A549 (cell line): ENCODE measurements at regions not wholly inside any gene's neighbourhood (a gene's known extent, or its start where the extent isn't known, plus 50 kb on each side); places are given as distances from the start of the nearest gene placed in this dataset.

ENCODE experiments used
- CBX8 ChIP-seq: fragments of 200-600 bp; sonication (generic); IDR thresholded peaks from 2 replicates; pipeline ENCODE4 v1.6.1; 2016
- NFE2L2 ChIP-seq: fragments of 150-350 bp; conservative IDR thresholded peaks from 2 replicates; pipeline ENCODE4 v1.6.1; 2014; ENCODE audit warnings: low read length
- POLR2A ChIP-seq: IDR thresholded peaks from 2 replicates; pipeline ENCODE4 v1.6.1; 2012; ENCODE audit warnings: mild to moderate bottlenecking, low read length
- RAD21 ChIP-seq, 2 experiments: fragments of >200 bp in 1 of 2; sonication (Bioruptor Twin) in 1 of 2; formaldehyde crosslinking in 1 of 2; IDR thresholded peaks in 1 of 2; conservative IDR thresholded peaks in 1 of 2; 2 replicates in 1 of 2; 3 replicates in 1 of 2; pipeline ENCODE4 v1.6.1; 2012 to 2018; ENCODE audit warnings: inconsistent platforms in 1 of 2
- TF ChIP-seq, protein P1 (sequence below): IDR thresholded peaks from 2 replicates; pipeline ENCODE4 v1.6.1; 2012
- TF ChIP-seq, protein P2 (sequence below): fragments of >200 bp; sonication (Bioruptor Twin); formaldehyde crosslinking; IDR thresholded peaks from 3 replicates; pipeline ENCODE4 v1.5.1; 2016
- TF ChIP-seq, protein P3 (sequence below): fragments of 200-600 bp; sonication (generic); IDR thresholded peaks from 2 replicates; pipeline ENCODE4 v1.6.1; 2016; ENCODE audit warnings: antibody characterized with exemption, mild to moderate bottlenecking, moderate library complexity
- TF ChIP-seq, protein P4 (sequence below): IDR thresholded peaks from 2 replicates; pipeline ENCODE4 v1.6.1; 2012

DNA sequence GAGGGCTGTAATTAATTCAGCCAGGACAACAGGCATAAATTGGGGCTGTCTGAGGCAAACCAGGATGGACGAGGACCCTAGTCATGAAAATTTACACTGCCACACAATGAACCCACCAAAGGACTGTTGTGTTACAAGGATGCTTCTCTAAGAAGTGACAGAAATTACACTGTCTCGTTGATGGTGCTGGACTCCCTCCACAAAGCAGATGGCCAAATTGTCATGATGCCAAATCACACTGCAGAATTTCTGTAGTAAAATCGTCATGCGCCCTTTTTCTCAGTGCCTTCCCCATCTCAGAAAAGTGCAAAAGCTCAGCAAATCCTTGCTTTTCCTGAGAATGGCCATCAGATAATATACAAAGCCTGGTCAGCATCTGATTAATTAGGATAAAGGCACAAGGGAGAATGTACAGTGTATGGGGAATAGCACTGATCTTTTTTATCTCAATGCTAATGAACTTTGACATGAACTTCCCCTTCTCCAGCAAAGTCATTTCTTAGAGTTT, 545.8 kb downstream of the CSNK1G3 start:
- TF ChIP-seq, protein P1, sequence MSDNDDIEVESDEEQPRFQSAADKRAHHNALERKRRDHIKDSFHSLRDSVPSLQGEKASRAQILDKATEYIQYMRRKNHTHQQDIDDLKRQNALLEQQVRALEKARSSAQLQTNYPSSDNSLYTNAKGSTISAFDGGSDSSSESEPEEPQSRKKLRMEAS = no peak
- no peak for TF ChIP-seq RAD21 (conservative IDR thresholded peaks at IDR 0.05 in 1 of 2, IDR thresholded peaks at IDR 0.05 in 1 of 2)
- TF ChIP-seq, protein P2, sequence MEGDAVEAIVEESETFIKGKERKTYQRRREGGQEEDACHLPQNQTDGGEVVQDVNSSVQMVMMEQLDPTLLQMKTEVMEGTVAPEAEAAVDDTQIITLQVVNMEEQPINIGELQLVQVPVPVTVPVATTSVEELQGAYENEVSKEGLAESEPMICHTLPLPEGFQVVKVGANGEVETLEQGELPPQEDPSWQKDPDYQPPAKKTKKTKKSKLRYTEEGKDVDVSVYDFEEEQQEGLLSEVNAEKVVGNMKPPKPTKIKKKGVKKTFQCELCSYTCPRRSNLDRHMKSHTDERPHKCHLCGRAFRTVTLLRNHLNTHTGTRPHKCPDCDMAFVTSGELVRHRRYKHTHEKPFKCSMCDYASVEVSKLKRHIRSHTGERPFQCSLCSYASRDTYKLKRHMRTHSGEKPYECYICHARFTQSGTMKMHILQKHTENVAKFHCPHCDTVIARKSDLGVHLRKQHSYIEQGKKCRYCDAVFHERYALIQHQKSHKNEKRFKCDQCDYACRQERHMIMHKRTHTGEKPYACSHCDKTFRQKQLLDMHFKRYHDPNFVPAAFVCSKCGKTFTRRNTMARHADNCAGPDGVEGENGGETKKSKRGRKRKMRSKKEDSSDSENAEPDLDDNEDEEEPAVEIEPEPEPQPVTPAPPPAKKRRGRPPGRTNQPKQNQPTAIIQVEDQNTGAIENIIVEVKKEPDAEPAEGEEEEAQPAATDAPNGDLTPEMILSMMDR = no peak
- TF ChIP-seq, protein P3, sequence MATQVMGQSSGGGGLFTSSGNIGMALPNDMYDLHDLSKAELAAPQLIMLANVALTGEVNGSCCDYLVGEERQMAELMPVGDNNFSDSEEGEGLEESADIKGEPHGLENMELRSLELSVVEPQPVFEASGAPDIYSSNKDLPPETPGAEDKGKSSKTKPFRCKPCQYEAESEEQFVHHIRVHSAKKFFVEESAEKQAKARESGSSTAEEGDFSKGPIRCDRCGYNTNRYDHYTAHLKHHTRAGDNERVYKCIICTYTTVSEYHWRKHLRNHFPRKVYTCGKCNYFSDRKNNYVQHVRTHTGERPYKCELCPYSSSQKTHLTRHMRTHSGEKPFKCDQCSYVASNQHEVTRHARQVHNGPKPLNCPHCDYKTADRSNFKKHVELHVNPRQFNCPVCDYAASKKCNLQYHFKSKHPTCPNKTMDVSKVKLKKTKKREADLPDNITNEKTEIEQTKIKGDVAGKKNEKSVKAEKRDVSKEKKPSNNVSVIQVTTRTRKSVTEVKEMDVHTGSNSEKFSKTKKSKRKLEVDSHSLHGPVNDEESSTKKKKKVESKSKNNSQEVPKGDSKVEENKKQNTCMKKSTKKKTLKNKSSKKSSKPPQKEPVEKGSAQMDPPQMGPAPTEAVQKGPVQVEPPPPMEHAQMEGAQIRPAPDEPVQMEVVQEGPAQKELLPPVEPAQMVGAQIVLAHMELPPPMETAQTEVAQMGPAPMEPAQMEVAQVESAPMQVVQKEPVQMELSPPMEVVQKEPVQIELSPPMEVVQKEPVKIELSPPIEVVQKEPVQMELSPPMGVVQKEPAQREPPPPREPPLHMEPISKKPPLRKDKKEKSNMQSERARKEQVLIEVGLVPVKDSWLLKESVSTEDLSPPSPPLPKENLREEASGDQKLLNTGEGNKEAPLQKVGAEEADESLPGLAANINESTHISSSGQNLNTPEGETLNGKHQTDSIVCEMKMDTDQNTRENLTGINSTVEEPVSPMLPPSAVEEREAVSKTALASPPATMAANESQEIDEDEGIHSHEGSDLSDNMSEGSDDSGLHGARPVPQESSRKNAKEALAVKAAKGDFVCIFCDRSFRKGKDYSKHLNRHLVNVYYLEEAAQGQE = no peak
- no peak for TF ChIP-seq NFE2L2
- no peak for TF ChIP-seq CBX8
- TF ChIP-seq, protein P4, sequence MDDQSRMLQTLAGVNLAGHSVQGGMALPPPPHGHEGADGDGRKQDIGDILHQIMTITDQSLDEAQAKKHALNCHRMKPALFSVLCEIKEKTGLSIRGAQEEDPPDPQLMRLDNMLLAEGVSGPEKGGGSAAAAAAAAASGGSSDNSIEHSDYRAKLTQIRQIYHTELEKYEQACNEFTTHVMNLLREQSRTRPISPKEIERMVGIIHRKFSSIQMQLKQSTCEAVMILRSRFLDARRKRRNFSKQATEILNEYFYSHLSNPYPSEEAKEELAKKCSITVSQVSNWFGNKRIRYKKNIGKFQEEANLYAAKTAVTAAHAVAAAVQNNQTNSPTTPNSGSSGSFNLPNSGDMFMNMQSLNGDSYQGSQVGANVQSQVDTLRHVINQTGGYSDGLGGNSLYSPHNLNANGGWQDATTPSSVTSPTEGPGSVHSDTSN = no peak
- TF ChIP-seq POLR2A = no peak
